GM19043 (cell line): ENCODE measurements at regions not wholly inside any gene's neighbourhood (a gene's known extent, or its start where the extent isn't known, plus 50 kb on each side); places are given as distances from the start of the nearest gene placed in this dataset.

Experiments
- ATAC-seq: cut with Tn5 transposase; IDR thresholded peaks from one replicate; pipeline ENCODE4 v1.9.1; 2021; ENCODE audit warnings: low read depth; ENCODE audit not compliant: unreplicated experiment

- ATAC-seq: no peak
Observed at GRCh38 chr12:22740656-22741355, 115.8 kb downstream of the ETNK1 start.

- ATAC-seq: no peak
Observed at GRCh38 chr12:22743700-22744099, 118.7 kb downstream of the ETNK1 start.

GRCh38 chr12:22744197-22744596, 119.2 kb downstream of the ETNK1 start:
- ATAC-seq: no peak

- ATAC-seq: no peak
Observed at GRCh38 chr12:22746720-22747119, 121.7 kb downstream of the ETNK1 start.

GRCh38 chr12:22755629-22756028, 130.7 kb downstream of the ETNK1 start:
- ATAC-seq: no peak

- no peak for ATAC-seq
Observed at GRCh38 chr12:22759769-22760674, 135.1 kb downstream of the ETNK1 start.

- no peak for ATAC-seq
Observed at GRCh38 chr12:22765421-22766130, 140.6 kb downstream of the ETNK1 start.

GRCh38 chr12:22766911-22767420, 142.0 kb downstream of the ETNK1 start:
- ATAC-seq: no peak

- no peak for ATAC-seq
Observed at GRCh38 chr12:22781339-22781738, 156.4 kb downstream of the ETNK1 start.

- ATAC-seq: no peak
Observed at GRCh38 chr12:22787557-22787956, 162.6 kb downstream of the ETNK1 start.

GRCh38 chr12:22788913-22789312, 163.9 kb downstream of the ETNK1 start:
- no peak for ATAC-seq

- no peak for ATAC-seq
Observed at GRCh38 chr12:22792138-22792537, 167.2 kb downstream of the ETNK1 start.

GRCh38 chr12:22794017-22794416, 169.0 kb downstream of the ETNK1 start:
- ATAC-seq: no peak

- ATAC-seq: no peak
Observed at GRCh38 chr12:22796941-22797630, 172.1 kb downstream of the ETNK1 start.

- no peak for ATAC-seq
Observed at GRCh38 chr12:22797701-22798100, 172.7 kb downstream of the ETNK1 start.

- no peak for ATAC-seq
Observed at GRCh38 chr12:22798116-22798515, 173.1 kb downstream of the ETNK1 start.

GRCh38 chr12:22799503-22799902, 174.5 kb downstream of the ETNK1 start:
- ATAC-seq: no peak

GRCh38 chr12:22800332-22800731, 175.4 kb downstream of the ETNK1 start:
- ATAC-seq: no peak

GRCh38 chr12:22802883-22803630, 178.1 kb downstream of the ETNK1 start:
- ATAC-seq: no peak

- ATAC-seq: no peak
Observed at GRCh38 chr12:22803725-22804124, 178.8 kb downstream of the ETNK1 start.
